ENCODE measurements at regions not wholly inside any gene's neighbourhood (a gene's known extent, or its start where the extent isn't known, plus 50 kb on each side); places are given as distances from the start of the nearest gene placed in this dataset.

DNA sequence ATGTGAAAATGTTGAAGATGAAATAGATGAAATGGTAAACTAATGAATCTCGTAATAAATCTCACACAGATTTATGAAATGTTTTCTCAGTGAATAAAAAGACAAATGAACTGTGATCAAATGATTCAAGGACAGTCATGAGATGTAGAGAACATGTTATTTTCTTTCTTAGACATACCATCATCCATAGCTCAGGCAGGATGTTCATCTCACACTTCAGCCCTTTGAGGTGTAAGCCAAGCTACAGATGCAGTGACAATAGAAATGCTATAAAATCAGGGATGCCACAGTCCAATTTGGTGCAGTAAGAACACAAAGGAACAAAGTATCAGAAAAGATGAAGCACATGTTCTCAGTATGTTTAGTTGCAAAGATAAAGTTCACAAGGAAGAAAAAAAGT, 242.7 kb upstream of the KRR1 start:
- no peak for TF ChIP-seq RAD21 (conservative IDR thresholded peaks at IDR 0.05)
- TF ChIP-seq, protein P1, sequence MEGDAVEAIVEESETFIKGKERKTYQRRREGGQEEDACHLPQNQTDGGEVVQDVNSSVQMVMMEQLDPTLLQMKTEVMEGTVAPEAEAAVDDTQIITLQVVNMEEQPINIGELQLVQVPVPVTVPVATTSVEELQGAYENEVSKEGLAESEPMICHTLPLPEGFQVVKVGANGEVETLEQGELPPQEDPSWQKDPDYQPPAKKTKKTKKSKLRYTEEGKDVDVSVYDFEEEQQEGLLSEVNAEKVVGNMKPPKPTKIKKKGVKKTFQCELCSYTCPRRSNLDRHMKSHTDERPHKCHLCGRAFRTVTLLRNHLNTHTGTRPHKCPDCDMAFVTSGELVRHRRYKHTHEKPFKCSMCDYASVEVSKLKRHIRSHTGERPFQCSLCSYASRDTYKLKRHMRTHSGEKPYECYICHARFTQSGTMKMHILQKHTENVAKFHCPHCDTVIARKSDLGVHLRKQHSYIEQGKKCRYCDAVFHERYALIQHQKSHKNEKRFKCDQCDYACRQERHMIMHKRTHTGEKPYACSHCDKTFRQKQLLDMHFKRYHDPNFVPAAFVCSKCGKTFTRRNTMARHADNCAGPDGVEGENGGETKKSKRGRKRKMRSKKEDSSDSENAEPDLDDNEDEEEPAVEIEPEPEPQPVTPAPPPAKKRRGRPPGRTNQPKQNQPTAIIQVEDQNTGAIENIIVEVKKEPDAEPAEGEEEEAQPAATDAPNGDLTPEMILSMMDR (IDR thresholded peaks at IDR 0.05; ENCODE audit: poor library complexity, severe bottlenecking) = no peak
- TF ChIP-seq, protein P2, sequence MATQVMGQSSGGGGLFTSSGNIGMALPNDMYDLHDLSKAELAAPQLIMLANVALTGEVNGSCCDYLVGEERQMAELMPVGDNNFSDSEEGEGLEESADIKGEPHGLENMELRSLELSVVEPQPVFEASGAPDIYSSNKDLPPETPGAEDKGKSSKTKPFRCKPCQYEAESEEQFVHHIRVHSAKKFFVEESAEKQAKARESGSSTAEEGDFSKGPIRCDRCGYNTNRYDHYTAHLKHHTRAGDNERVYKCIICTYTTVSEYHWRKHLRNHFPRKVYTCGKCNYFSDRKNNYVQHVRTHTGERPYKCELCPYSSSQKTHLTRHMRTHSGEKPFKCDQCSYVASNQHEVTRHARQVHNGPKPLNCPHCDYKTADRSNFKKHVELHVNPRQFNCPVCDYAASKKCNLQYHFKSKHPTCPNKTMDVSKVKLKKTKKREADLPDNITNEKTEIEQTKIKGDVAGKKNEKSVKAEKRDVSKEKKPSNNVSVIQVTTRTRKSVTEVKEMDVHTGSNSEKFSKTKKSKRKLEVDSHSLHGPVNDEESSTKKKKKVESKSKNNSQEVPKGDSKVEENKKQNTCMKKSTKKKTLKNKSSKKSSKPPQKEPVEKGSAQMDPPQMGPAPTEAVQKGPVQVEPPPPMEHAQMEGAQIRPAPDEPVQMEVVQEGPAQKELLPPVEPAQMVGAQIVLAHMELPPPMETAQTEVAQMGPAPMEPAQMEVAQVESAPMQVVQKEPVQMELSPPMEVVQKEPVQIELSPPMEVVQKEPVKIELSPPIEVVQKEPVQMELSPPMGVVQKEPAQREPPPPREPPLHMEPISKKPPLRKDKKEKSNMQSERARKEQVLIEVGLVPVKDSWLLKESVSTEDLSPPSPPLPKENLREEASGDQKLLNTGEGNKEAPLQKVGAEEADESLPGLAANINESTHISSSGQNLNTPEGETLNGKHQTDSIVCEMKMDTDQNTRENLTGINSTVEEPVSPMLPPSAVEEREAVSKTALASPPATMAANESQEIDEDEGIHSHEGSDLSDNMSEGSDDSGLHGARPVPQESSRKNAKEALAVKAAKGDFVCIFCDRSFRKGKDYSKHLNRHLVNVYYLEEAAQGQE (IDR thresholded peaks at IDR 0.05; ENCODE audit: borderline replicate concordance) = no peak
- no peak for TF ChIP-seq MXI1 (conservative IDR thresholded peaks at IDR 0.05; ENCODE audit: poor library complexity, severe bottlenecking)
- no peak for TF ChIP-seq EP300 (conservative IDR thresholded peaks at IDR 0.05; ENCODE audit: poor library complexity, severe bottlenecking)

Measured in neural cell (in vitro differentiated cells).